Mesodermal cell (in vitro differentiated cells): ENCODE measurements at regions not wholly inside any gene's neighbourhood (a gene's known extent, or its start where the extent isn't known, plus 50 kb on each side); places are given as distances from the start of the nearest gene placed in this dataset.

ENCODE experiments used
- H3K27ac ChIP-seq: 2 replicates; pipeline ENCODE4 v1.7.0; 2013; ENCODE audit warnings: mild to moderate bottlenecking, low read depth, low read length, moderate library complexity; ENCODE audit not compliant: severe bottlenecking
- H3K36me3 ChIP-seq: 2 replicates; pipeline ENCODE4 v1.7.1; 2013; ENCODE audit warnings: mild to moderate bottlenecking, low read length, moderate library complexity; ENCODE audit not compliant: control insufficient read depth, insufficient read depth
- H3K4me1 ChIP-seq: one replicate; pipeline ENCODE4 v1.7.1; 2013; ENCODE audit warnings: mild to moderate bottlenecking, low read length; ENCODE audit not compliant: insufficient read depth, control insufficient read depth, poor library complexity, severe bottlenecking
- H3K4me3 ChIP-seq: 2 replicates; pipeline ENCODE4 v1.7.0; 2013; ENCODE audit warnings: low read length, control low read depth, mild to moderate bottlenecking; ENCODE audit not compliant: insufficient read depth, poor library complexity, severe bottlenecking; ENCODE audit errors: extremely low read depth
- H3K9me3 ChIP-seq: 2 replicates; pipeline ENCODE4 v1.7.1; 2013; ENCODE audit warnings: mild to moderate bottlenecking, low read length, moderate library complexity; ENCODE audit not compliant: control insufficient read depth
- WGBS, 2 experiments: methylation state at CpG; one replicate each; pipeline ENCODE4 v1.1.5; 2013; ENCODE audit warnings: missing lambda C conversion rate in 2 of 2; ENCODE audit not compliant: insufficient coverage in 2 of 2; 5-methylcytosine and 5-hydroxymethylcytosine counted together

DNA sequence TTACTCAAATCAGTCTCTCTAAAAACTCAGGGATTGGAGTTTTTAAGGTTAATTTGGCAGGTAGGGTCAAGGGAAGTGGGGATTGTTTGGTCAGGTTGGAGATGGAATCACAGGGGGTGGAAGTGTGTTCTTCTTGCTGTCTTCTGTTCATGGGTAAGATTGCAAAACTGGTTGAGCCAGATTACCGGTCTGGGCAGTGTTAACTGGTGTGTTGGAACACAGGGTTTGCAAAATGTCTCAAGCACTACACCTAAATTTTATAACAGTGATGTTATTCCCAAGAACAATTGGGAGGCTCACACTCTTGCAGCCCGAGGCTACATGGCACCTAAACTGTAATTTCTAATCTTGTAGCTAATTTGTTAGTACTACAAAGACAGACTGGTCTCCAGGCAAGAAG, 425.4 kb downstream of the PLOD2 start:
- Histone ChIP-seq H3K27ac (no peak overlapping the region), H3K4me3 (no peak overlapping the region), H3K9me3 (no peaks in the 10 kb centered on the region), H3K36me3 (no peaks in the 10 kb centered on the region), H3K4me1 (no peaks in the 10 kb centered on the region)
- no CpG with 5 or more reads among the region's 2 CpGs for WGBS, 2 experiments

DNA sequence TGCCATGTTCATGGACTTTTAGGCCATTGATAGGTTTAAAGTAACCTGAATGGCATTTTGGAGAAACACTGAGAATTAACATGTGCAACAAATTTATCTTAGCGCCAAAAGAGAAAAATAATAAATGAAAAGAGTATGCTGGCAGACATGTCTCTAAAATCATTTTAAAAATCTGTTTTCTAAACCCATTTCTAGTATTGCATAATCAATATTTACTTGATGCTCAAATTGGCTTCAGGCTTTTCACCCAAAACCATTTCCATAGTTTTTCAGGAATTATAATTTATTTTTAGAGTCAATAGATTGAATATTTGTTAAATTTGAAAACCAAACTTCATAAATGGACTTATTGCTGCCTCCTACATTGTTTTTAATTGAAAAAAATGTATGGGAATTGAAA, 423.0 kb downstream of the PLOD2 start:
- Histone ChIP-seq H3K27ac (no peak overlapping the region), H3K36me3 (no peaks in the 10 kb centered on the region), H3K4me3 (no peak overlapping the region), H3K9me3 (no peaks in the 10 kb centered on the region), H3K4me1 (no peaks in the 10 kb centered on the region)
- WGBS, 2 experiments: no CpG with 5 or more reads among the region's 1 CpG

DNA sequence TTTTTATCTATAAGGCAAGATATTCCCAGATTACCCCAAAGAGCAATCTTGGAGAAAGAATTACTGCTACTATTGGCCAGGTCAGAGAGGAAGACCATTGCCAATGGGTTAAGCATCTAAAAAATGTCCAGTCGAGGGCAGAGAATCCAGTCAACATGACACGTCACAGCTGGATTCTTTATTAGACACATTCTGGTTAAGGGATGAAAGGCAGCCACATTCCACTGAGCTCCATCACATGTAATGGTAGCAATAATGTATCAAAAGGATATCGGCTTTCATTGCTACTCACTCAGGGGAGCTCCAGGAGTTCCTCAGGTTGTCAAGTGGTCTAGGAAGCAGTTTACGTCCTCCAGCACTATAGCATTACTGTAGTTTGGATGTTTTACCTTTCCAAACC, 421.1 kb downstream of the PLOD2 start:
- H3K4me3 ChIP-seq: no peak overlapping the region
- no peak overlapping the region for H3K27ac ChIP-seq
- H3K9me3 ChIP-seq: no peaks in the 10 kb centered on the region
- H3K4me1 ChIP-seq: no peaks in the 10 kb centered on the region
- 85 to 93% methylated on average over 2 to 3 of the region's 4 CpGs for WGBS, 2 experiments
- no peaks in the 10 kb centered on the region for H3K36me3 ChIP-seq

DNA sequence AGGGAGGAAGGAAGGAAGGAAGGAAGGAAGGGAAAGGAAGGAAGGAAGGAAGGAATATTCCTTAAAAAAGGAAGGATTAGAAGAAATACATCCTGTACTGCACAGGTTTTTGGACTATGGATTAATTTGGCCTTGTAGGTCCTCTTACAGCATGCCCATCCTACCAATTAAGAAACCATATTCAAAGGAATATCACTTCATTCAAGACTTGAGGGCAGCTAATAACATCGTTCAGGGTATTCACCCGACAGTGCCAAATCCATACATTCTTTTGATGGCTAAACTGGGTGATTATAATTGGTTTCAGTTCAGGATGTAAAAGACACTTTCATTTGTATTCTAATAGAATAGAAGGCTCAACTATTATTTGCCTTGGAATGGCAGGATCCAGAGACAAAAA, 410.3 kb downstream of the PLOD2 start:
- Histone ChIP-seq H3K9me3 (no peaks in the 10 kb centered on the region), H3K27ac (no peak overlapping the region), H3K4me3 (no peak overlapping the region), H3K4me1 (no peaks in the 10 kb centered on the region), H3K36me3 (no peaks in the 10 kb centered on the region)
- WGBS, 2 experiments: 100% methylated on average over 1 of the region's 2 CpGs; no CpG with 5 or more reads in 1 of the 2 experiments

DNA sequence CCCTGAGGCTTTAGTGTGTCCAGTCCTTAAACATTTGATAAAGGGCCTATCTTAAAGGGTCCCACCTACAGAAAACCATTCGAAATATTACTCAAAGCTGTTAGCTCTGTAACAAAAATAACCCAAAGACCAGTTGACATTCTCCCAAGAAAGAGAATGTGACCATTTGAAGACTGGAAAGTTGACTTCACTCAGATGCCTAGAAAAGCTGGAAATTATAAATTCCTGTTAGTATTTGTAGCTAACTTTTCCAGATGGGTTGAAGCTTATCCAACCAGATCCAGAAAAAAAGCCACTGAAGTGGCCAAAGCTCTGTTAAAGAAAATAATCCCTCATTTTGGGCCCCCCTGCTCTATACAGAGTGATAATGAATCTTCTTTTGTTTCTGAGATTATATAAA, 408.4 kb downstream of the PLOD2 start:
- no CpG with 5 or more reads among the region's 1 CpG for WGBS, 2 experiments
- no peak overlapping the region for H3K4me3 ChIP-seq
- H3K4me1 ChIP-seq: no peaks in the 10 kb centered on the region
- no peak overlapping the region for H3K27ac ChIP-seq
- H3K36me3 ChIP-seq: no peaks in the 10 kb centered on the region
- no peaks in the 10 kb centered on the region for H3K9me3 ChIP-seq

DNA sequence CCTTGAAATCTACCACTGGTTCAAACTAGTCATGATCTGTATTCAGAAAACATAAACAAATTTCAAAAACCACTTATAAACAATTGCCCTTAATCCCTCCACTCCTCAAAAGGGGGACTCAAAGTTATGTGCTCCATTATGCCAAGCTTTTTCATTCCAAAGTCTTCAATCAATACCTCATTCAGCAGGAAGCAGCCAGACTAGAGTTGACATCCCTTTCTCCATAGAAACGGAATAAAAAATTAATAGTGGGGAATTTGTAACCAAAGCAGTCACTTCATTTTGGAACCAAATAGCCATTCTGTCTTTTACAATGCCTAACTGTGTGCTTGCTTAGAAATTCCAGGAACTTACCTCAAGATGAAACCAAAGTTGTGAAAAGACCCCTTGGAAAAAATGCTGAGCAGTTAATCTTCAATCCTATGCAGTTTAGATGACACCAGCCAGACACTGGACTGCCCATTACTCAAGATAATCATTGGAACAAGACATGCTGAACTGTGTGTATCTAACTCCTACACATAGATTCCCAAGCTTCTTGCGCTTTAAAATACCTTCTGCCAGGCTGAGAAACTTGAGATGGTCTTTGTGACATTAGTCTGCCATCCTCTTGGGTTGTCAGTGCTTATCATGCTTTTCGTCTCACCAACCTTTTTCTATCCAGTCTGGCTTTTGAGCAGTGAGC, 406.2 kb downstream of the PLOD2 start:
- Histone ChIP-seq H3K27ac (no peak overlapping the region), H3K9me3 (no peaks in the 10 kb centered on the region), H3K36me3 (no peaks in the 10 kb centered on the region), H3K4me1 (no peaks in the 10 kb centered on the region), H3K4me3 (no peak overlapping the region)
- WGBS, 2 experiments: 100% methylated on average over 1 of the region's 3 CpGs; no CpG with 5 or more reads in 1 of the 2 experiments

DNA sequence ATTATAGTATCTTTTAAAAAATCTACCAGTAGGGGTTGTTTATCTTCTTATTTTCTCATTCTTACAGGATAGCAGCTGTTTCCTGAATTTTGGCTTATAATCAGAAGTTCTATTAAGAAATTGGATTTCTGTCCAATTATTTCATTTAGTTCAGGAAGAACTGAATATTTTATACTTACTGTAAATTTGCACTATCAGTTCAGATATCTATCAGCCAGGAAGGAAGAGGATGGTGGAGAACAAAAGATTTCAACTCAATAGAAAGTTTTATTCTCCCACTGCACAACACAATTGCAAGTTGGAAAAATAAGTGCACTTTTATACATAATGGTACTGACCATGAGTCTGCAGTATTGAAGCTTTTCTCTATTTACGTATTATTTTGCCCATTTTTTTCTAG, 400.9 kb downstream of the PLOD2 start:
- Histone ChIP-seq H3K36me3 (no peaks in the 10 kb centered on the region), H3K4me1 (no peaks in the 10 kb centered on the region), H3K9me3 (no peaks in the 10 kb centered on the region), H3K4me3 (no peak overlapping the region), H3K27ac (no peak overlapping the region)
- WGBS, 2 experiments: no CpG with 5 or more reads among the region's 1 CpG

DNA sequence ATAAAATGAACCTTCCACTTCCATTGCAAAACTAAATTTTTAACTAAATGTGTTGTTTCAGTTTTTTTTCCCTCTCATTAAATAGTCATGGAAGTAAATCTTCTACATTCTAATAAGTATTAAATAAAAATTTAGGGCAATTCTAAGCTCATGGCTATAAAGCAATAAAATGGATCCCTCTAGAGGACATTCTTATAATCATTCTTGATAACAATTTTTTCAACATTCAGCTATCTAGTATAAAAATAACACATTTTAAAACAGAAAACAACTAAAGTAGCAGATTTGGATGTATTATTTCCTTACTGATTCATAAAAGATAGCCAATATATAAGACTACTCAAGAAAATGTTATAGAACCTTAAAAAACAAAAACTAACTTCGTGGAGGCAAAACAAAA, 393.1 kb downstream of the PLOD2 start:
- no CpG with 5 or more reads among the region's 1 CpG for WGBS, 2 experiments
- Histone ChIP-seq H3K36me3 (no peaks in the 10 kb centered on the region), H3K4me3 (no peak overlapping the region), H3K4me1 (no peaks in the 10 kb centered on the region), H3K9me3 (no peaks in the 10 kb centered on the region), H3K27ac (no peak overlapping the region)

DNA sequence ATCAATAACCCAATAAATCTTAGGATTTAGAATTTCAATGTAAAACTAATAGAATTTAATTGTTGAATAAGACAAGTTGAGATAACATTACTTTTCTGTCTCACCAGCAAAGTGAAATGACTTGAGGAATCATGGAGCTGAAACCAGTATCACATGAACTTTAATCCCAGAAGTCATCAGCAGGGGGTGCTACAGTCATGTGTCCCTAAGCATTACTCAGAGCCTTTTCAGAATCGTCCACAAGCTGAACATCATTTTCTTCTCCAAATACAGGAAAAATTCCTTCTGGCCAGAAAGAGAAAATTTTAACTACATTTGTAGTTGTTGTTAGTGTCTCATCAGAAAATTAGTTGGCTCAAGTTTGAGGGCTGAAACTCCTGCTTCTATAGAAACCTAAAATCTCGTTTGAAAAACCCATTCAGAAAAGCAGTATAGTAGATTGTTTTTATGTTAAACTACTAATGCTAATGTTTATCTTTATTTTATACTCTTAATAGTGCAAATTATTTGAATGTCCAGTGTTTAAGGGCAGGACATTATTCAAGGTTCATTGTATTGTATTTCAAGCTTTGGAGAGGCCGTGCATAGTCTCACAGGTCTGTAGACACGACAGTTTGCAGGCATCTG, 384.1 kb downstream of the PLOD2 start:
- Histone ChIP-seq H3K36me3 (no peaks in the 10 kb centered on the region), H3K9me3 (no peaks in the 10 kb centered on the region), H3K4me3 (no peak overlapping the region), H3K27ac (no peak overlapping the region), H3K4me1 (no peaks in the 10 kb centered on the region)
- WGBS, 2 experiments: 100% methylated on average over 1 to 2 of the region's 4 CpGs

DNA sequence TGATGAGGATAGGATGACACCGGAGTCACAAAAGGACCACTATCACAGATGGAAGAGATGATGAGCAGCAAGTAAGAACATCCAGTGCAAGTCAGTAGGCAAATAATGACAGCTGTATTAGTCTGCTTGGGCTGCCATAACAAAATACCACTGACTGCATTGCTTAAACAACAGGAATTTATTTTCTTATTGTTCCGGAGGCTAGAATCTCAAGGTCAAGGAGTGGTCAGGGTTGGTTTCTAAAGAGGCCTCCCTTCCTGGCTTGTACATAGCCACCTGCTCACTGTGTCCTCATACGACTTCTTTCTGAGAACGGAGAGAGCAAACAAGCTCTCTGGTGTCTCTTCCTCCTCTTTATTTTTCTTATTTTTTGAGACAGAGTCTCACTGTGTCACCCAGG, 380.7 kb downstream of the PLOD2 start:
- 85 to 97% methylated on average over 3 to 4 of the region's 4 CpGs for WGBS, 2 experiments
- Histone ChIP-seq H3K36me3 (no peaks in the 10 kb centered on the region), H3K9me3 (no peaks in the 10 kb centered on the region), H3K4me3 (no peak overlapping the region), H3K27ac (no peak overlapping the region), H3K4me1 (no peaks in the 10 kb centered on the region)

DNA sequence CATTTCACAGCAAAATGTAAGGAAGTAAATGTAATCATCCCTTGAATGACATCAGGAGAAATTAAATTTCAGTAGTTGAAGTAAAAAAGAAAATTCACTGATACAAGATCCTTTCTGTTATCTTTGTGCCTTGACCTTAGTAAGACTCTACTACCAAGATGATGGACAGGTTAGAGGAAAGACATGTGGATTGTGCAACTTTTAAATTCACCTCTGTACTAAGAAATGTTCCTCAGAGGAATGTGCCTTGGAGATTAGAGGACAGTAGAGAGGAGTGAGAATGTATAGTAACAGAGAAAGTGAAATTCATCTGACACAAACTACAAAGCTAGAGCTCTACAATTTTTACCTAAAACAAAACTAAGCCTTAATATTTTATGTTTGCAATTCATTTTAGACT, 375.3 kb downstream of the PLOD2 start:
- Histone ChIP-seq H3K36me3 (no peaks in the 10 kb centered on the region), H3K9me3 (no peaks in the 10 kb centered on the region)

More for the DNA sequence above, 375.3 kb downstream of the PLOD2 start:
- Histone ChIP-seq H3K4me3 (no peak overlapping the region), H3K27ac (no peak overlapping the region), H3K4me1 (no peaks in the 10 kb centered on the region)
